Activated B cell treated with CpG ODN at 0.5 μM for 24 hours (primary cell): ENCODE measurements at regions not wholly inside any gene's neighbourhood (a gene's known extent, or its start where the extent isn't known, plus 50 kb on each side); places are given as distances from the start of the nearest gene placed in this dataset.

ENCODE experiments used
- ATAC-seq: fragments of 200-7000 bp; cut with Tn5 transposase; one replicate; pipeline ENCODE4 v1.10.0; 2021; ENCODE audit warnings: low read depth, mild to moderate bottlenecking, moderate library complexity
- CTCF ChIA-PET: fragments of 350-600 bp; sonication (Branson Sonifier 250); formaldehyde crosslinking; loops from one replicate; lab custom pipeline; 2021; ENCODE audit warnings: antibody characterized with exemption; lab: Charles Lee
- POLR2A ChIA-PET: fragments of 350-600 bp; sonication (Branson Sonifier 250); formaldehyde crosslinking; loops from one replicate; lab custom pipeline; 2021; ENCODE audit warnings: antibody characterized with exemption; lab: Charles Lee
- DNase-seq: peaks from one replicate; pipeline ENCODE4 v3.0.0; 2022
- H3K27ac Mint-ChIP-seq: one replicate; pipeline ENCODE4 v1.8.0; 2020; ENCODE audit warnings: mixed read lengths
- H3K27me3 Mint-ChIP-seq: one replicate; pipeline ENCODE4 v1.8.0; 2021; ENCODE audit warnings: mixed read lengths
- H3K36me3 Mint-ChIP-seq: one replicate; pipeline ENCODE4 v1.8.0; 2021; ENCODE audit warnings: low read depth, mixed read lengths
- H3K4me1 Mint-ChIP-seq: one replicate; pipeline ENCODE4 v1.8.0; 2021; ENCODE audit warnings: mixed read lengths
- H3K4me3 Mint-ChIP-seq: one replicate; pipeline ENCODE4 v1.8.0; 2020; ENCODE audit warnings: mild to moderate bottlenecking, mixed read lengths
- H3K9me3 Mint-ChIP-seq: one replicate; pipeline ENCODE4 v1.8.0; 2020; ENCODE audit warnings: mixed read lengths
- intact Hi-C: fragments of 100-400 bp; cut with micrococcal nuclease; formaldehyde crosslinking; loops from one replicate; pipeline ENCODE4 v1.15.1; 2024
- TF ChIP-seq, protein P1 (sequence below): fragments of 200-600 bp; IDR thresholded peaks from one replicate; pipeline ENCODE4 v1.8.0; 2022; ENCODE audit warnings: antibody characterized with exemption, mild to moderate bottlenecking

DNA sequence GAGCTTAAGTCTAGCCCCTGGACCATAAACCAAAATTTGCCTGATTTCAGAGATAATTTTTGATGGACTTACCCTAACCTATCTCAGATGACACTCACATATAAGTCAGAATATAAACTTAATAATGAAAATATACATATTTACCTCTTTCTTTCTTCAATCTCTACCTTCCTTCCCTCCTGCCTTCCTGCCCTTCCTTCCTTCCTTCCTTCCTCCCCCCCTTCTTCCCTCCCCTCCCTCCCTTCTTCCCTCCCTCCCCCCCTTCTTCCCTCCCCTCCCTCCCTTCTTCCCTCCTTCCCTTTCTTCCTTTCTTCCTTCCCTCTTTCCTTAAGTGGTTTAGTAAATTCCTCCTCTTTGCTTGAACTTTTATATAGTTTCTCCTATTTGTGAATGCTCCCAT is 88.7 kb downstream of the EDNRB start:
- Mint-ChIP-seq H3K27me3 (peaks cover 1% of the 10 kb centered on the region), H3K9me3 (no peaks in the 10 kb centered on the region), H3K4me1 (no peaks in the 10 kb centered on the region), H3K36me3 (no peaks in the 10 kb centered on the region), H3K27ac (no peak overlapping the region), H3K4me3 (no peak overlapping the region)
- POLR2A ChIA-PET: interaction anchor here (0.7 kb wide), 1 partner anchor 282 kb away, joined by 3 read pairs; no protein-coding TSS in a partner anchor
- intact Hi-C loops: no loop called here
- DNase-seq (no peak), ATAC-seq (no peak)
- CTCF ChIA-PET: interaction anchor here (0.7 kb wide), 1 partner anchor 291 kb away, joined by 5 read pairs; no protein-coding TSS in a partner anchor
- TF ChIP-seq, protein P1, sequence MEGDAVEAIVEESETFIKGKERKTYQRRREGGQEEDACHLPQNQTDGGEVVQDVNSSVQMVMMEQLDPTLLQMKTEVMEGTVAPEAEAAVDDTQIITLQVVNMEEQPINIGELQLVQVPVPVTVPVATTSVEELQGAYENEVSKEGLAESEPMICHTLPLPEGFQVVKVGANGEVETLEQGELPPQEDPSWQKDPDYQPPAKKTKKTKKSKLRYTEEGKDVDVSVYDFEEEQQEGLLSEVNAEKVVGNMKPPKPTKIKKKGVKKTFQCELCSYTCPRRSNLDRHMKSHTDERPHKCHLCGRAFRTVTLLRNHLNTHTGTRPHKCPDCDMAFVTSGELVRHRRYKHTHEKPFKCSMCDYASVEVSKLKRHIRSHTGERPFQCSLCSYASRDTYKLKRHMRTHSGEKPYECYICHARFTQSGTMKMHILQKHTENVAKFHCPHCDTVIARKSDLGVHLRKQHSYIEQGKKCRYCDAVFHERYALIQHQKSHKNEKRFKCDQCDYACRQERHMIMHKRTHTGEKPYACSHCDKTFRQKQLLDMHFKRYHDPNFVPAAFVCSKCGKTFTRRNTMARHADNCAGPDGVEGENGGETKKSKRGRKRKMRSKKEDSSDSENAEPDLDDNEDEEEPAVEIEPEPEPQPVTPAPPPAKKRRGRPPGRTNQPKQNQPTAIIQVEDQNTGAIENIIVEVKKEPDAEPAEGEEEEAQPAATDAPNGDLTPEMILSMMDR: no peak

DNA sequence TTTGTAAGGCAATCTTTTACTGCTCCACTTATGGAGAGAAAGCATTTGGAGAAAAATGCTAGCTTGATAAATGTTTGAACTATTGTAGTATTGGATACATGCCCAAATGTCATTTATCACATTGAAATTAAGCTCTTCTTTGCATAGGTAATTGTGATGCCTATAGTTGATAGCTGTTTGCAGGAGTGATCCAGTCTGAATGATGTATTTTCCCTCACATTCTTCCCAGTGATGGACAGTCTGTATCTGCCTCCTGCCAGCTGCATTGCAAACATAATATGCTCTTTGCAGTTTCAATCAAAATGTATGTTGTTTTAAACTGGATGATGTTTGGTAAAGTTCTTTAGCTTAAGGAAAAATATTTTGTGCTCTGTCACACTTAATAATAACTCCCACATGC is 89.8 kb downstream of the EDNRB start:
- TF ChIP-seq, protein P1: no peak
- H3K9me3 Mint-ChIP-seq: no peaks in the 10 kb centered on the region
- DNase-seq (no peak), ATAC-seq (no peak)
- no peaks in the 10 kb centered on the region for H3K4me1 Mint-ChIP-seq
- no peaks in the 10 kb centered on the region for H3K36me3 Mint-ChIP-seq
- ChIA-PET CTCF (no interaction called here), POLR2A (no interaction called here)
- peaks cover 1% of the 10 kb centered on the region for H3K27me3 Mint-ChIP-seq
- intact Hi-C loops: no loop called here
- H3K4me3 Mint-ChIP-seq: no peak overlapping the region
- H3K27ac Mint-ChIP-seq: no peak overlapping the region

DNA sequence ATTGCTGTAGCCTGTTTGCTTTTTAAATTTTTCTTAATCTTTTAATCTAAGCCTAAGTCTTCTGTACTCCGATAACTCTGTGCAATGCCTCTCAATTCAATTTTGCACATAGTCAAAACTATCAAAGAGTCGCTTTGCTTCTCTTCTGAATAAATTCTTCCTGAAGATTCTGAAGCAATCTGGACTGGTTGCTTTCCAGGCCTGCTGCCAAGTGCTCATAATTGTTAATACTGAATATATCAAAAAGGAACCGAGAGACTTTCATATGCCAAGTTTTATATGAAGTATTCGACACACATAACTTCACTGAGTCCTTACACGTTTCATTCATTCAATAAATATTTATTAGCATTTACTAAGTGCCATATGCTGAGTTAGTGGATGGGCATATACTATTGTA is 91.3 kb downstream of the EDNRB start:
- H3K4me3 Mint-ChIP-seq: no peak overlapping the region
- intact Hi-C loops: no loop called here
- TF ChIP-seq, protein P1: no peak
- ChIA-PET CTCF (no interaction called here), POLR2A (no interaction called here)
- no peak for ATAC-seq
- DNase-seq: no peak
- peaks cover 1% of the 10 kb centered on the region for H3K27me3 Mint-ChIP-seq
- H3K36me3 Mint-ChIP-seq: no peaks in the 10 kb centered on the region
- H3K4me1 Mint-ChIP-seq: no peaks in the 10 kb centered on the region
- no peaks in the 10 kb centered on the region for H3K9me3 Mint-ChIP-seq
- no peak overlapping the region for H3K27ac Mint-ChIP-seq

DNA sequence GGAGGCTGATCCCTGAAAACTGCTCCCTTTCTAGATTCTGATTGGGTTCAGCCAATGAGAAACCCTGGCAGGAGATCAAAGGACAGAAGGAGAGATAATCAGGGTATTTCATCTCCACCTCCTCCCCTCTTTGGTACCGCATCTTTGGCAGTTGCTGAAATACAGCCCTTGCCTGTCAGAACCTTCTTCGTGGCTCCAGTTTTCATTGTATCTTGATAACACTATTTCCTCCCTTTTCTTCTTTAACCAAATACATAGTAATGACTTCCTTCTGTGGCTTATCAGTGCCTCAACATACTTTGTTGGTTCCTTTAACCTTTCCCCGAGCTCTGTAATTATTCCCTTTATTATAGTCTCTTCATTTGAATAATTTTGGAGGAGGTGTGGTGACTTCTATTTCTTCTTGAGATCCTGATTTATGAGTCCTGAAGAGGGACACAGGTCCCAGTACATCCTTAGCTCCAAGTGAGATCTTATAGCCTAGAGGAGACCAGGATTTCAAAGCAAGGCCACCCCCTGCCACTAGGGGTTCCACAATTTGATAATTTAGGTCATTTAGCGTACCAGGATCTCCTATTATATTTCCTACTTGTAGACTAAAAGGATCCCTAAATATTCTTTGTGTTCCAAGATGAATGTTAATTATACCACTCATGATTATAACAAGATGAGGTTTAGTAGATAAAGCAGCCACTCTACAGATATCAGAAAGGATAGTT is 98.0 kb downstream of the EDNRB start:
- H3K9me3 Mint-ChIP-seq: no peaks in the 10 kb centered on the region
- peaks cover 8% of the 10 kb centered on the region for H3K27me3 Mint-ChIP-seq
- H3K36me3 Mint-ChIP-seq: no peaks in the 10 kb centered on the region
- H3K4me3 Mint-ChIP-seq: no peak overlapping the region
- ATAC-seq: no peak
- ChIA-PET CTCF (no interaction called here), POLR2A (no interaction called here)
- no peak for DNase-seq
- no peak overlapping the region for H3K27ac Mint-ChIP-seq
- intact Hi-C loops: no loop called here
- TF ChIP-seq, protein P1: no peak
- no peaks in the 10 kb centered on the region for H3K4me1 Mint-ChIP-seq

DNA sequence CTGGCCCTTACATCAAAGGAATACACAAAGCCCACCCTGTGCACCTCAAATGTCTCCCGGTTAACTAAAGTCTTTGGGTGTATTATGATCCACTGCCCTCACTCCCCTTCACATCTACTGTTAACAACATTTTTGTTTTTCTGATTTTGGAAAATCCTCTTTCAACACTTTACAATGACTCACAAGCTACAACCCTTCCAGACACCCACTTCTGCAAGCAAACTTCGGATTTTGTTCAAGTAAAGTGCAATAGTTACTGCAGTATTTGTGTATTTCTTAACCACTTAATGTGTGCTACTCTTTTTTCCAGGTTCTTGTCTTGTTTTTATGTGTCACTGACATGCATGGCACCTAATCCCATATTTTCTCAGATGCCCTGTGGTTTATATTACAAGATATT is 101.1 kb downstream of the EDNRB start:
- H3K9me3 Mint-ChIP-seq: no peaks in the 10 kb centered on the region
- ChIA-PET POLR2A (no interaction called here), CTCF (no interaction called here)
- no peaks in the 10 kb centered on the region for H3K4me1 Mint-ChIP-seq
- ATAC-seq: no peak
- no peak overlapping the region for H3K27ac Mint-ChIP-seq
- TF ChIP-seq, protein P1: no peak
- DNase-seq: no peak
- intact Hi-C loops: no loop called here
- peaks cover 6% of the 10 kb centered on the region for H3K27me3 Mint-ChIP-seq
- no peak overlapping the region for H3K4me3 Mint-ChIP-seq
- H3K36me3 Mint-ChIP-seq: no peaks in the 10 kb centered on the region
